GM12873 (cell line): ENCODE measurements at regions not wholly inside any gene's neighbourhood (a gene's known extent, or its start where the extent isn't known, plus 50 kb on each side); places are given as distances from the start of the nearest gene placed in this dataset.

Experiments
- CTCF ChIP-seq: IDR thresholded peaks from 2 replicates; pipeline ENCODE4 v1.5.1; 2012; ENCODE audit warnings: low read depth, mild to moderate bottlenecking, moderate library complexity, low read length, control low read depth; ENCODE audit not compliant: insufficient read depth; ENCODE audit errors: missing control alignments

- no peak for TF ChIP-seq CTCF
Measured at GRCh38 chr20:22686097-22686496, 101.7 kb upstream of the FOXA2 start.

- no peak for TF ChIP-seq CTCF
Measured at GRCh38 chr20:22687676-22688349, 103.4 kb upstream of the FOXA2 start.

- no peak for TF ChIP-seq CTCF
Measured at GRCh38 chr20:22688485-22688884, 104.1 kb upstream of the FOXA2 start.

- no peak for TF ChIP-seq CTCF
Measured at GRCh38 chr20:22689266-22689665, 104.9 kb upstream of the FOXA2 start.

GRCh38 chr20:22690000-22690399 is 105.6 kb upstream of the FOXA2 start:
- no peak for TF ChIP-seq CTCF

GRCh38 chr20:22690616-22691179 is 106.3 kb upstream of the FOXA2 start:
- TF ChIP-seq CTCF, result no peak

GRCh38 chr20:22691369-22692118 is 107.2 kb upstream of the FOXA2 start:
- peak; percentile 90 for TF ChIP-seq CTCF
